RWPE2 (cell line): ENCODE measurements at regions not wholly inside any gene's neighbourhood (a gene's known extent, or its start where the extent isn't known, plus 50 kb on each side); places are given as distances from the start of the nearest gene placed in this dataset.

ENCODE experiments used
- ATAC-seq: fragments of 200-7000 bp; cut with Tn5 transposase; 3 replicates; pipeline ENCODE4 v1.9.1; 2021; ENCODE audit warnings: low read depth
- DNase-seq: peaks from one replicate; pipeline ENCODE4 v3.0.0-alpha.2; 2020; ENCODE audit warnings: low spot score
- H3K27ac ChIP-seq: fragments of 450-650 bp; 2 replicates; pipeline ENCODE4 v1.5.1; 2017; ENCODE audit warnings: mild to moderate bottlenecking; ENCODE audit not compliant: poor library complexity, severe bottlenecking
- H3K27me3 ChIP-seq: fragments of 250-450 bp; sonication (Bioruptor Pico); 2 replicates; pipeline ENCODE4 v1.5.1; 2021; ENCODE audit warnings: mild to moderate bottlenecking, moderate library complexity; ENCODE audit not compliant: insufficient read depth, poor library complexity, severe bottlenecking
- H3K36me3 ChIP-seq: fragments of 250-450 bp; sonication (Bioruptor Pico); 2 replicates; pipeline ENCODE4 v1.5.1; 2020; ENCODE audit warnings: low read depth, mild to moderate bottlenecking, moderate library complexity
- H3K4me1 ChIP-seq: fragments of 250-450 bp; sonication (Bioruptor Pico); 2 replicates; pipeline ENCODE4 v1.5.1; 2021; ENCODE audit warnings: mild to moderate bottlenecking, moderate library complexity; ENCODE audit not compliant: insufficient read depth, poor library complexity, severe bottlenecking
- H3K4me3 ChIP-seq: fragments of 250-450 bp; sonication (Bioruptor Pico); 2 replicates; pipeline ENCODE4 v1.5.1; 2021; ENCODE audit warnings: mild to moderate bottlenecking, moderate library complexity; ENCODE audit not compliant: severe bottlenecking
- H3K9me3 ChIP-seq: fragments of 250-450 bp; sonication (Bioruptor Pico); 2 replicates; pipeline ENCODE4 v1.5.1; 2021; ENCODE audit warnings: mild to moderate bottlenecking, moderate library complexity; ENCODE audit not compliant: severe bottlenecking
- CTCF ChIP-seq: fragments of 450-650 bp; IDR thresholded peaks from one replicate; pipeline ENCODE4 v1.5.1; 2017; ENCODE audit warnings: mild to moderate bottlenecking, moderate library complexity; ENCODE audit not compliant: poor library complexity, severe bottlenecking

- H3K4me3 ChIP-seq: no peak overlapping the region
- H3K36me3 ChIP-seq: no peaks in the 10 kb centered on the region
- DNase-seq (no peak), ATAC-seq (no peak)
- no peaks in the 10 kb centered on the region for H3K9me3 ChIP-seq
- peaks cover 7% of the 10 kb centered on the region for H3K4me1 ChIP-seq
- no peak for TF ChIP-seq CTCF
- H3K27ac ChIP-seq: no peak overlapping the region
- H3K27me3 ChIP-seq: no peaks in the 10 kb centered on the region
Observed at GRCh38 chr2:15778529-15779219, 161.7 kb upstream of the MYCN start.

- Histone ChIP-seq H3K36me3 (no peaks in the 10 kb centered on the region), H3K4me1 (peaks cover 7% of the 10 kb centered on the region), H3K27me3 (no peaks in the 10 kb centered on the region), H3K4me3 (no peak overlapping the region), H3K27ac (no peak overlapping the region), H3K9me3 (no peaks in the 10 kb centered on the region)
- TF ChIP-seq CTCF: no peak
- no peak for ATAC-seq
- no peak for DNase-seq
Observed at GRCh38 chr2:15779381-15780041, 160.8 kb upstream of the MYCN start.

DNA sequence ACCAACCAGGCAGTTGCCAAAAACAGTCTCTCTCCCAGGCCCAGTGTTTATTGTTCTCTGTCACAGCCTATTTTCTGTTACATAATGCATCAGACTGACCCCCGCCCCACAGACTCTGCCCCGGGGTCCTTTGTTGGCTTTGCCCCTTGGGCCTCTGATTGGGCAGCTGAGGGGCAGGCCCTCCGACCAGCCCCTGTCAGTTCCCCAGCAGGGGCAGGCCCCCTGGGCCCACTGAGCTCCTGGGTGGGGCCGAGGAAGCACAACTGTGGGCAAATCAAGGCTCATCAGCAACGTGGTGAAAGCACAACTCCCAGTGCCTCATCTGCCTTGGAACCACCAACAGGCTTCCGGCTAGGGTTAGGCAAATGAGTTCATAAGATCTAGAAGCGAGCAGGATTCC lies 160.1 kb upstream of the MYCN start:
- Histone ChIP-seq H3K36me3 (no peaks in the 10 kb centered on the region), H3K4me3 (no peak overlapping the region), H3K9me3 (no peaks in the 10 kb centered on the region), H3K4me1 (peaks cover 7% of the 10 kb centered on the region), H3K27ac (no peak overlapping the region), H3K27me3 (no peaks in the 10 kb centered on the region)
- DNase-seq (no peak), ATAC-seq (no peak)
- TF ChIP-seq CTCF: no peak

- Histone ChIP-seq H3K9me3 (no peaks in the 10 kb centered on the region), H3K4me1 (peaks cover 7% of the 10 kb centered on the region), H3K4me3 (no peak overlapping the region), H3K27ac (no peak overlapping the region), H3K36me3 (no peaks in the 10 kb centered on the region), H3K27me3 (no peaks in the 10 kb centered on the region)
- DNase-seq: no peak
- ATAC-seq: no peak
- no peak for TF ChIP-seq CTCF
Observed at GRCh38 chr2:15780912-15781574, 159.3 kb upstream of the MYCN start.
